PFSK-1 (cell line): ENCODE measurements at regions not wholly inside any gene's neighbourhood (a gene's known extent, or its start where the extent isn't known, plus 50 kb on each side); places are given as distances from the start of the nearest gene placed in this dataset.

ENCODE experiments used
- POLR2AphosphoS5 ChIP-seq: IDR thresholded peaks from 2 replicates; pipeline ENCODE4 v1.6.1; 2012; ENCODE audit warnings: low read depth, mild to moderate bottlenecking, control low read depth, low read length, moderate library complexity
- TAF1 ChIP-seq: IDR thresholded peaks from 2 replicates; pipeline ENCODE4 v1.6.1; 2012; ENCODE audit warnings: low read length, control low read depth, borderline replicate concordance; ENCODE audit not compliant: insufficient read depth

DNA sequence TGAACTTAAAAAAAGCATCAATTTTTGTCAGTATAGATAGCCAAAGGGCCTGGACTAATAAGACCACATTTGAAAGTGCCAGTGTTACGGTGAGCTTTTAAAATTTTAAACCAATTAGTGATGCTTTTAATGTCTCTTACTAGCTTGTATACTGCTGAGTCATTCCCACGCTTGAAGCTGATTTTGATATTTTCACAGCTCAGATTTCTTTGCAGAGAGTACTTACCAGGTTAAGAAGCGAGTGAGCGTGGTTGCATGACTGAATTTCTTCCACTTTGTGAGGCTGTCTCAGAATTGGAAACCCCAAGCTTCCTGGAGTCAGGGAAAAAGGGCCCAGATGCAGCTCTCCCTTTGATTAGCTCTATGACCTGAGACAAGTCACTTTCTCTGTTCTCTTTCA, 74.5 kb upstream of the NBEA start:
- no peak for TF ChIP-seq POLR2AphosphoS5
- TF ChIP-seq TAF1: no peak
